ENCODE measurements at regions not wholly inside any gene's neighbourhood (a gene's known extent, or its start where the extent isn't known, plus 50 kb on each side); places are given as distances from the start of the nearest gene placed in this dataset.

DNA sequence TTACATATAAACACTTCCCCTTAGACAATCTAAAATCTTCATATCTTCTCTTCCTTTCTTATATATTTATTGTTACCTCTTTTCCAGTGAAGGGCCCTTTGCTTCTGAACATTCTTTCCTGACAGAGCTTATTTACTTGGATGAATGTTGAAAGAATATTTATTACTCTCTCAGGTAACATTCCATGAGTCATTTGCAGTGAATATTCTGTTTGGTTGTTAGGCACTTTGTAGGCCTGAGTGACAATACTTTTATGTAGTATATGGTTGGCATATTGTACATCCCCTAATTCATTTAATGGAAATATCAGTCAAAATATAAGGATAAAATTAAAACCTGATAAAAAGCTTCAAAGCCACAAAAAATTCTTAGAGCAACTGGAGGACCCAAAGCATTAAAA is 260.9 kb upstream of the KCNMB2 start:
- TF ChIP-seq, protein P1, sequence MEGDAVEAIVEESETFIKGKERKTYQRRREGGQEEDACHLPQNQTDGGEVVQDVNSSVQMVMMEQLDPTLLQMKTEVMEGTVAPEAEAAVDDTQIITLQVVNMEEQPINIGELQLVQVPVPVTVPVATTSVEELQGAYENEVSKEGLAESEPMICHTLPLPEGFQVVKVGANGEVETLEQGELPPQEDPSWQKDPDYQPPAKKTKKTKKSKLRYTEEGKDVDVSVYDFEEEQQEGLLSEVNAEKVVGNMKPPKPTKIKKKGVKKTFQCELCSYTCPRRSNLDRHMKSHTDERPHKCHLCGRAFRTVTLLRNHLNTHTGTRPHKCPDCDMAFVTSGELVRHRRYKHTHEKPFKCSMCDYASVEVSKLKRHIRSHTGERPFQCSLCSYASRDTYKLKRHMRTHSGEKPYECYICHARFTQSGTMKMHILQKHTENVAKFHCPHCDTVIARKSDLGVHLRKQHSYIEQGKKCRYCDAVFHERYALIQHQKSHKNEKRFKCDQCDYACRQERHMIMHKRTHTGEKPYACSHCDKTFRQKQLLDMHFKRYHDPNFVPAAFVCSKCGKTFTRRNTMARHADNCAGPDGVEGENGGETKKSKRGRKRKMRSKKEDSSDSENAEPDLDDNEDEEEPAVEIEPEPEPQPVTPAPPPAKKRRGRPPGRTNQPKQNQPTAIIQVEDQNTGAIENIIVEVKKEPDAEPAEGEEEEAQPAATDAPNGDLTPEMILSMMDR (conservative IDR thresholded peaks at IDR 0.05): no peak
- TF ChIP-seq ZFX (IDR thresholded peaks at IDR 0.05): no peak

Data from C4-2B (cell line).